GM13976 (cell line): ENCODE measurements at regions not wholly inside any gene's neighbourhood (a gene's known extent, or its start where the extent isn't known, plus 50 kb on each side); places are given as distances from the start of the nearest gene placed in this dataset.

ENCODE experiments used
- DNase-seq: peaks from one replicate; pipeline ENCODE4 v3.0.0; 2012; ENCODE audit warnings: low spot score
- CTCF ChIP-seq: IDR thresholded peaks from 2 replicates; pipeline ENCODE4 v1.5.1; 2012; ENCODE audit warnings: borderline replicate concordance, mild to moderate bottlenecking; ENCODE audit not compliant: insufficient read depth; ENCODE audit errors: extremely low read depth, missing control alignments, control extremely low read depth
- in situ Hi-C: fragments of 300-500 bp; cut with MboI; formaldehyde crosslinking; loops from one replicate; pipeline ENCODE4 v1.12.0; 2022; ENCODE audit warnings: low sequenced_read_pairs, mixed read lengths, inconsistent platforms; ENCODE audit not compliant: unreplicated experiment

GRCh38 chr2:175631245-175631623, 370.8 kb downstream of the LNPK start:
- TF ChIP-seq CTCF: no peak
- no peak for DNase-seq
- in situ Hi-C loops: no loop called here

GRCh38 chr2:175630280-175631244, 371.5 kb downstream of the LNPK start:
- no peak for TF ChIP-seq CTCF
- DNase-seq: no peak
- in situ Hi-C loops: no loop called here

GRCh38 chr2:175628243-175628642, 373.8 kb downstream of the LNPK start:
- in situ Hi-C loops: no loop called here
- no peak for TF ChIP-seq CTCF
- no peak for DNase-seq

- in situ Hi-C loops: no loop called here
- DNase-seq: no peak
- no peak for TF ChIP-seq CTCF
These were observed 374.7 kb downstream of the LNPK start for GRCh38 chr2:175627405-175627804.

- TF ChIP-seq CTCF: no peak
- no peak for DNase-seq
- in situ Hi-C loops: no loop called here
These were observed 375.3 kb downstream of the LNPK start for GRCh38 chr2:175626796-175627195.

GRCh38 chr2:175624785-175625184, 377.3 kb downstream of the LNPK start:
- TF ChIP-seq CTCF: no peak
- DNase-seq: no peak
- in situ Hi-C loops: no loop called here
